Liver (tissue), 3 donors: ENCODE measurements at regions not wholly inside any gene's neighbourhood (a gene's known extent, or its start where the extent isn't known, plus 50 kb on each side); places are given as distances from the start of the nearest gene placed in this dataset.

ENCODE experiments used
- CTCF ChIP-seq: fragments of 150-350 bp; IDR thresholded peaks from 2 replicates; pipeline ENCODE4 v1.5.1; 2017; ENCODE audit warnings: improper control_type of control experiment, low read depth, low read length; ENCODE audit not compliant: missing input control
- HNF4A ChIP-seq, 2 donors: conservative IDR thresholded peaks; 2 replicates each; pipeline ENCODE4 v1.6.1; 2016; ENCODE audit warnings: antibody characterized with exemption in 2 of 2, mild to moderate bottlenecking in 2 of 2
- MAX ChIP-seq: IDR thresholded peaks from 2 replicates; pipeline ENCODE4 v1.6.1; 2016; ENCODE audit warnings: antibody characterized with exemption
- RAD21 ChIP-seq, 2 donors: IDR thresholded peaks; 2 replicates each; pipeline ENCODE4 v1.6.1; 2016; ENCODE audit warnings: antibody characterized with exemption in 2 of 2, mild to moderate bottlenecking in 2 of 2
- REST ChIP-seq: IDR thresholded peaks from 2 replicates; pipeline ENCODE4 v1.6.1; 2016; ENCODE audit warnings: antibody characterized with exemption, mild to moderate bottlenecking
- RXRA ChIP-seq, 2 donors: IDR thresholded peaks; 2 replicates each; pipeline ENCODE4 v1.6.1; 2017 to 2018; ENCODE audit warnings: antibody characterized with exemption in 2 of 2, mild to moderate bottlenecking in 1 of 2
- SP1 ChIP-seq: IDR thresholded peaks from 2 replicates; pipeline ENCODE4 v1.6.1; 2018; ENCODE audit warnings: antibody characterized with exemption, mild to moderate bottlenecking
- TAF1 ChIP-seq: conservative IDR thresholded peaks from 2 replicates; pipeline ENCODE4 v1.6.1; 2016; ENCODE audit warnings: antibody characterized with exemption, mild to moderate bottlenecking
- ZBTB33 ChIP-seq: IDR thresholded peaks from 2 replicates; pipeline ENCODE4 v1.6.1; 2016; ENCODE audit warnings: antibody characterized with exemption
- donor health status: healthy.
- donor health status: healthy.

GRCh38 chr1:55584526-55585401 lies 369.6 kb upstream of the USP24 start:
- TF ChIP-seq CTCF (no peak), REST (no peak), RAD21 (IDR thresholded peaks at IDR 0.05) (peak in 1 of 2 donors; percentile 29), MAX (no peak), RXRA (IDR thresholded peaks at IDR 0.05) (no peak), ZBTB33 (no peak), TAF1 (no peak), SP1 (no peak), HNF4A (conservative IDR thresholded peaks at IDR 0.05) (no peak)
